ENCODE measurements at regions not wholly inside any gene's neighbourhood (a gene's known extent, or its start where the extent isn't known, plus 50 kb on each side); places are given as distances from the start of the nearest gene placed in this dataset.
"Not testable (repeated sequence)": the region's sequence is repeated elsewhere in the genome, so short reads cannot be mapped to it uniquely, and the experiment has no call there.

- DNase-seq: not testable (repeated sequence)
Observed at GRCh38 chr1:219863816-219864215, 64.5 kb downstream of the SLC30A10 start.

DNA sequence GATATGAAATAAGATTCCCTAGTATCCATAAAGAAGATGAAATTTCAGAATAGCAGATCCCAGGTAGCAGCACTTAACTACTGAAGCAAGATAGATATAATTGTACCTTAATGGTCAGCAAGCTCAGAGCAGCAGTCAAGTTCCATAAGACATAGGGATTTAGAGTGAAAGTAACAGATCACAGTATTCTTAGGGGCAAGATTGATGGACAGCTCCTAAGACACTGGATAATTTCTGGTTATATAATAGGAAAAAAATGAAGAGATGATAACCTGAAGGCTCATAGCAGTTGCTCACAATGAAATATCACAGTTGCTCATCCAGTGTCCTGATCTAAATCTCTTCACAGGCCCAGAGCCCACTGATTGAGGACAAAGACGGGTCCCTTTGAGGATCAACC is 66.0 kb downstream of the SLC30A10 start:
- DNase-seq: no peak

- no peak for DNase-seq
Observed at GRCh38 chr1:219858980-219859379, 69.4 kb downstream of the SLC30A10 start.

DNA sequence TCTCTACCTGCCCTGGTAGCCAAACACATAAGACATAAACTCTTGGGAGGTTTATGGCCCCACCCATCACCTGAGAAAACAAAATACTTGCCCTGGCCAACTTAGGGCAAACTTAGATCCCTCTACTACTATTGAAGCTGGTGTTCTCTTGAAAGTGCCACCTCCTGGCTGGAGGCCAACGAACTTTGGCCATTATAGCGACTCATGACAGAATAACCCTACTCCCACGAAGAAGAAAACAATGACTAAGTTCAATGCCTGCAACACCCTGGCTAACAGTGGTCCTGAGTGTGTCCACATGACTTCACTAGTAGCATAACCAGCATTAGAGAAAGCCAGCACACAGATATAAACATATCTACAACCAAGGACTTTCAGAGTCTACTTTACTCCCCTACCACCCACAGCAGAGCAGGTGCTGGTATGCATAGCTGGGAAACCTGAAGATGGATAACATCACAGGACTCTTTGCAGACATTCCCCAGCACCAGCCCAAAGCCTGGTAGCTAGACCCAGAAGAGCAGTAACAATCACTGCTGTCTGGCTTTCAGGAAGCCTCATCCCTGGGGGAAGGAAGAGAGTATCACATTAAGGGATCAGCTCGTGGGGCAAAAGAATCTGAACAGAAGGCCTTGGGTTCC is 81.0 kb downstream of the SLC30A10 start:
- no peak for DNase-seq

DNA sequence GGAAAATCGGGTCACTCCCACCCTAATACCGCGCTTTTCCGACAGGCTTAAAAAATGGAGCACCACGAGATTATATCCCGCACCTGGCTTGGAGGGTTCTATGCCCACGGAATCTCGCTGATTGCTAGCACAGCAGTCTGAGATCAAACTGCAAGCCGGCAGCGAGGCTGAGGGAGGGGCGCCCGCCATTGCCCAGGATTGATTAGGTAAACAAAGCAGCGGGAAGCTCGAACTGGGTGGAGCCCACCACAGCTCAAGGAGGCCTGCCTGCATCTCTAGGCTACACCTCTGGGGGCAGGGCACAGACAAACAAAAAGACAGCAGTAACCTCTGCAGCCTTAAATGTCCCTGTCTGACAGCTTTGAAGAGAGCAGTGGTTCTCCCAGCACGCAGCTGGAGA is 88.8 kb downstream of the SLC30A10 start:
- DNase-seq: not testable (repeated sequence)

- no peak for DNase-seq
Observed at GRCh38 chr1:219837994-219838294, 90.4 kb downstream of the SLC30A10 start.

DNA sequence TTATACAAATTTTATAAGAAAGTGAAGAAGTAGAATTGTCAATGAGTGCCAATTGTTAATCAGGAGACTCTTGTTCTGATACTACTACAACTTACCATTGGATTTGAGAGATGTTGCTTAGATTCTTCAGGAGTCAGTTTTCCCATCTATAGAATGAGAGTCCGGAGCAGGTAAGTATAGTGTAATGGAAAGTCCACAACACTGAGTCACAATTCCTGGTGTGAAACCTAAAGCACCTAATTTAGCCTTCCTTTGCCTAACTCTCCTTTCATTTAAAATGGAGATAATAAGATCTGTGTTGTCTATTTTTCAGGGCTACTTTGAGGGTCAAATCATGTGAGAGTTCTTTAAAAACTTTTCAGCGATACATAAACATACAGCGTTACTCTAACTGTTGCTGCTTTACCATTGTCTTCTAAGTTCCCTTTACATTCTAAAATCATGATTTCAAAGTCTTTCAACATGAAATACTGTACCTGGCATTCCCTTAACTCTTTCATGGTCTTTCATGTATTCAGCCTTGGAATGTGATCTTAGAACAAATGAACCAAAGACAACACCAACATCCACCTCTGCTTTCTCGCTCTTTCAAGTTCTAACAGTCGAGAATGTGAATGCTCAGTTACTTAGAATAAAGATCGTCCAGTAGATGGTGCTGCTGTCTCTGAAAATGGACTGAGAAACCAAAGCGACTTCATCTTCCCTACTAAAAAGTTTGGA is 90.9 kb downstream of the SLC30A10 start:
- peak; percentile 26 to 32 for DNase-seq

GRCh38 chr1:219834314-219834917 is 93.9 kb downstream of the SLC30A10 start:
- no peak for DNase-seq

- DNase-seq: no peak
Observed at GRCh38 chr1:219833214-219833815, 95.0 kb downstream of the SLC30A10 start.

- DNase-seq: no peak
Observed at GRCh38 chr1:219826290-219826689, 102.1 kb downstream of the SLC30A10 start.

DNA sequence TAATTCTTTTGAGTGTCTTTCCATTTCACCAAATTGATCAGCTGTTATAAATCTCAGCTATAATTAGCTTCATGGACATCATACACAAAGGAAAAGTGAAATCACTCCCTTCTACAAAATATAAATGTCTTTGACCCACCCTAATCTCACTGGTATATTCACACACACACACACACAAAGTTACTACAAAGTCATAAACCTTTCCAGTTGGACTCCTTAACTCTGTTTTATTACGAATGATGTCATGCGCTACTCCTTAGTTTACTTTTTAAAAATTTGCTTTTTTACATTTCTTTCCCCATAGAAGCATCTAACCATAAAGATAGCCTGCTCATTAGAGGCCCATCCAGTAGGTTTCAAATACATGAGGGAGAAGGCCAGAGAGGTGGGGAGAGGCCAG is 103.0 kb downstream of the SLC30A10 start:
- DNase-seq: no peak

- DNase-seq: no peak
Observed at GRCh38 chr1:219824338-219824737, 104.0 kb downstream of the SLC30A10 start.

DNA sequence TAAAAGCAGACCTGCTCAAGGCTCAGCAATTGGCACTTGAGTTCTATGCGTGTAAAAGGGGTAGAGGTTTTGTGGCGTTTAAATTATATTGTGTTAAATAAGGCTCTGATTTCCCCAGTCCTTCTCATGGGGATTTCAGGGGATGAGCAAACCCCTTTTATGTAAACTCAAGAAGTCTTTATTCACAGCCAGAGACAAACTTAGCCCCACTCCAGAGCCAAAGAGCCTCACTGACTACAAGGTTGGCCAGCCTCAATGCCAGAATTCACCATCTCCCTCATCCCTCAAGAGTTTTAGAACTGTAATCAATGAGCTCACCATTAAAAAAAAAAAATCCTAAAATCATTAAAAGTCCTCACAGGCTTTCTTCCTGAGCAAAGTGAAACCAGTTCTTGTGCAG is 107.8 kb downstream of the SLC30A10 start:
- DNase-seq: no peak

GRCh38 chr1:219817914-219818313 is 110.4 kb downstream of the SLC30A10 start:
- DNase-seq: no peak

GRCh38 chr1:219813294-219813693 is 115.1 kb downstream of the SLC30A10 start:
- DNase-seq: peak; percentile 5 to 11

GRCh38 chr1:219812491-219813203 is 115.7 kb downstream of the SLC30A10 start:
- DNase-seq: peak; percentile 39 to 59

DNA sequence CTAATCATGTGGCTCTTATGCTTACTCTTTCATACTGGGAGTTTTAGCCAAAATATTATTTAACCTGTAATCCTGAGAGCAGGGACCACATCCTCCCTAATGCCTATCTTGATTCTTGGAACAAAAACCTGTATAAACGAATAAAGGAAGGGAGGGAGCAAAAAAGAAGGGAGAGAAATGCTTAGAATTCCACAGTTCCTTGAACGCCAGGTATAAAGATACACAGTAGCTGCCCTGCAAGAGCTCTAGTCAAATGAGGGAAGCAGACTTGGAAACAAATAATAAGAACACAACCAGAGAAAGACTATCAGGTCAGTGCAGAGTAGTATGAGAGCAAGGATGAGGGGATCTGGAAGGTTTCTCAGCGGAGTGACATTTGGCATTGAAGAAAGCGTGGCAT is 116.3 kb downstream of the SLC30A10 start:
- DNase-seq: peak in 1 of 2 donors; percentile 4

DNA sequence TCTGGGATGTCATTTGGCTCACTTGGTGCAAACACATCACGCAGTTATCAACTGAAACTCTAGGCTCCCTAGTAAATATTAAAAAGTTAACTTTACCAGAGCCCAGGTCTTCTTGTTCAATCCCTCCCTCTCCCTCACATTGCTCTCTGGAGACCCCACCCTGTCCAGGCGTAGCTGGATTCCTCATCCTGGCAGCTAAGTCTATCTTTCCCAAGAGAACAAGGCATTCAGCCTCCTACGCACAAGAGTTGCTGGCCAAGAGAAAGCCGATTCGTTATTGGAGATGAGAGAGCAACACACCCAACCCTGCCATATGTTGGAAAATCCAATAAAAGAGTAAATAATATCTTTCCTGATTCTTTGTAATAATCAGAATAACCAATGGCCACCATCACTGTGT is 117.9 kb downstream of the SLC30A10 start:
- no peak for DNase-seq

DNA sequence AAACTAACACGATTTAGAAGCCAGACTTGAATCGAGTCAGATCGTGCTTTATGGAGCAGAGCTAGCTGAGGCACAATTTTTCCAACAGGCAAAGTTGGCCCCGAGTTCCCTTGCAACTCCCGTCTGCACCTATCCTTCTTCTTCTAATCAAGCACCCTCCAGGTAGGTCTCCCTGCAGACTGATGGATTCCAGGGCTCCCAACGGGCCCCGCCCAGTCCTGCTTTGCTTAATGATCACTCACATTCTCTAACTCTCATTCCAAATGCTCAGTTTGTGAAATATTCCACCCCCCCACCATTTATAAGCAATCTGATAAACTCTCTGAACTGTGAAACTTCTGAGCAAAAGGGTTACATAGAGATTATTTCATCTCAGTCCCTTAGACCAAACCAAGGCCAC is 119.6 kb downstream of the SLC30A10 start:
- no peak for DNase-seq

GRCh38 chr1:219806642-219807041 is 121.7 kb downstream of the SLC30A10 start:
- no peak for DNase-seq

DNA sequence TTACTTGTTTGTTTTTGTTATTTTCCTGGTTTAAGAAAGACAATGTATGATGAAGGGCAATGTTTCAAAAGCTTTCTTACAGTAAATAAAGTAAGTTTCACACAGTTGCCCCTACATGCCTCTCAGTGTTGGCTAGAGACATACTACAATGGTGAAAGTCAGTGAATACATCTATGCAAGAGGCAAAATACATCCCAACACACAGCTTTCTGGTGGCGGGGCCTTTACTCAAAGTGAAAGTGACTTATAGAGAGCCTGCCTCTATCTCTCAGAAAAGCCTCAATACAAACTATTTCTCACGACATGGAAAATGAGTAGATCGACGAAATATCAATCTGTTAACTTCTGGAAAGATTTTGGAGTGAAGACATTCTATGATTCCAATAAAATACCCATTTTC is 122.3 kb downstream of the SLC30A10 start:
- no peak for DNase-seq

GRCh38 chr1:219805191-219805590 is 123.2 kb downstream of the SLC30A10 start:
- DNase-seq: no peak

Measured in right lung (tissue), 2 donors.